Fibroblast of pulmonary artery (primary cell): ENCODE measurements at regions not wholly inside any gene's neighbourhood (a gene's known extent, or its start where the extent isn't known, plus 50 kb on each side); places are given as distances from the start of the nearest gene placed in this dataset.

Experiments
- DNase-seq: peaks from one replicate; pipeline ENCODE4 v3.0.0-alpha.2; 2010; ENCODE audit warnings: low read depth
- H3K4me3 ChIP-seq: replicated peaks from 2 replicates; pipeline ENCODE4 v1.5.1; 2011; ENCODE audit warnings: low read depth, mild to moderate bottlenecking, control low read depth, low read length, moderate library complexity
- CTCF ChIP-seq: IDR thresholded peaks from 2 replicates; pipeline ENCODE4 v1.5.1; 2011; ENCODE audit warnings: mild to moderate bottlenecking, control low read depth, low read length, inconsistent platforms; ENCODE audit errors: missing control alignments

GRCh38 chr12:16674885-16675284 lies 68.9 kb upstream of the LMO3 start:
- DNase-seq: no peak
- H3K4me3 ChIP-seq: no peak overlapping the region
- no peak for TF ChIP-seq CTCF

GRCh38 chr12:16670456-16671050 lies 64.6 kb upstream of the LMO3 start:
- DNase-seq: peak; percentile 23

GRCh38 chr12:16669756-16670155 lies 63.8 kb upstream of the LMO3 start:
- no peak for DNase-seq
- H3K4me3 ChIP-seq: no peak overlapping the region
- no peak for TF ChIP-seq CTCF

More at GRCh38 chr12:16670456-16671050, 64.6 kb upstream of the LMO3 start:
- H3K4me3 ChIP-seq: no peak overlapping the region
- no peak for TF ChIP-seq CTCF

- H3K4me3 ChIP-seq: no peak overlapping the region
- no peak for DNase-seq
- no peak for TF ChIP-seq CTCF
These were observed 62.2 kb upstream of the LMO3 start for GRCh38 chr12:16668198-16668597.

GRCh38 chr12:16658699-16659098 lies 52.7 kb upstream of the LMO3 start:
- no peak for DNase-seq
- no peak for TF ChIP-seq CTCF

More at GRCh38 chr12:16658699-16659098, 52.7 kb upstream of the LMO3 start:
- no peak overlapping the region for H3K4me3 ChIP-seq
